ENCODE measurements at regions not wholly inside any gene's neighbourhood (a gene's known extent, or its start where the extent isn't known, plus 50 kb on each side); places are given as distances from the start of the nearest gene placed in this dataset.

- intact Hi-C loops (cut with DNase I; ENCODE audit: low total_unique reads) = loop anchor here (10.0 kb wide), 1 partner anchor 483 kb away; no protein-coding TSS in a partner anchor
- TF ChIP-seq CTCF (IDR thresholded peaks at IDR 0.05) = no peak
- H3K36me3 ChIP-seq = no peaks in the 10 kb centered on the region
- no peak for DNase-seq
- H3K4me1 ChIP-seq = no peaks in the 10 kb centered on the region
- no peak overlapping the region for H3K27ac ChIP-seq
- peaks cover 0 to 12% (median 7%) of the 10 kb centered on the region in 3 donors for H3K9me3 ChIP-seq
- H3K4me3 ChIP-seq = no peak overlapping the region
- no peaks in the 10 kb centered on the region for H3K27me3 ChIP-seq
These were observed 252.7 kb upstream of the TARS1 start for GRCh38 chr5:33188089-33188488.

GRCh38 chr5:33194914-33195313 lies 245.9 kb upstream of the TARS1 start:
- intact Hi-C loops (cut with DNase I; ENCODE audit: low total_unique reads) = no loop called here
- no peaks in the 10 kb centered on the region for H3K27me3 ChIP-seq
- no peak for TF ChIP-seq CTCF (IDR thresholded peaks at IDR 0.05)

DNA sequence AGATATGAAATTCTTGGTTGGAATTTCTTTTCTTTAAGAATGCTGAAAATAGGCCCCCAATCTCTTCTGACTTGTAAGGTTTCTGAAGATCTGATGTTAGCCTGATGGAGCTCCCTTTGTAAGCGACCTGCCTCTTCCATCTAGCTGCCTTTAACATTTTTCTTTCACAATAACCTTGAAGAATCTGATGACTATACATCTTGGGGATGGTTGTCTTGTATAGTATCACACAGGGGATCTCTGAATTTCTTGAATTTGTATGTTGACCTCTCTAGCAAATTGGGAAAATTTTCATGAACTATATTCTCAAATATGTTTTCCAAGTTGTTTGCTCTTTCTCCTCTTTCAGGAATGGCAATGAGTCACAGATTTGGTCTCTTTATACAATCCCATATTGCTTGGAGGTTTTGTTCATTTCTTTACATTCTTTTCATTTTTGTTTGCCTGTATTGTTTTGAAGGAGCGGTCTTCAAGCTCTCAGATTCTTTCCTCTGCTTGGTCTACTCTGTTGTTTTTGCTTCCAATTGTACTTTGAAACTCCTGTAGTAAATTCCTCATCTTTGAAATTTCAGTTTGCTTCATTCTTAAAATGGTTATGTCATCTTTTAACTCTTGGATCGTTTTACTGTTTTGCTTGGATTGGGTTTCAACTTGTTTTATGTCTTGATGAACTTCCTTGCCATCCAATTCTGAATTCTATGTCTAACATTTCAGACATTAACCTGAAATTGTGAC lies 245.2 kb upstream of the TARS1 start:
- Histone ChIP-seq H3K4me1 (peaks cover 0 to 17% (median 0%) of the 10 kb centered on the region in 4 donors), H3K4me3 (no peak overlapping the region), H3K27me3 (no peaks in the 10 kb centered on the region), H3K36me3 (no peaks in the 10 kb centered on the region), H3K27ac (no peak overlapping the region), H3K9me3 (no peaks in the 10 kb centered on the region)
- TF ChIP-seq CTCF (IDR thresholded peaks at IDR 0.05) = no peak
- intact Hi-C loops (cut with DNase I; ENCODE audit: low total_unique reads) = no loop called here
- DNase-seq = no peak

More at GRCh38 chr5:33194914-33195313, 245.9 kb upstream of the TARS1 start:
- H3K36me3 ChIP-seq = no peaks in the 10 kb centered on the region
- DNase-seq = no peak
- peaks cover 0 to 17% (median 0%) of the 10 kb centered on the region in 4 donors for H3K4me1 ChIP-seq
- H3K9me3 ChIP-seq = no peaks in the 10 kb centered on the region
- no peak overlapping the region for H3K27ac ChIP-seq
- H3K4me3 ChIP-seq = no peak overlapping the region

DNA sequence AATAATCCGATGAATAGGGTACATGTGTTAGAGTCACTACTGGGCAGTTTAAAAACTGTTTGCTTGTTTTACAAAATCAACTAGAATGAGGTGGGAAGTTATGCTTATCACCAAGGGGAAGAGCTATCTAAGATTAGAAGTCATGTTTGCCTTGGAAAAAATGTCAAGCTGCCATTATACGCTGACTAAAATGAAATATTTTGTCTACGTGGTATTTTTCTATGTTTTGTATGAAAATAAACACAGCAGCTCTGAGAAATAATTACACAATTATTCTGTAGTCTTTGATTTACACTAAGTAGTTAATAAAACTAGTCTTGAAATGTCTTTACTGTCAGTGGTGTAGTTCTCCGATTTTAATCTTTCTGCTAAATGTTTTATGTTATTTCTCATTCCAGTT lies 241.9 kb upstream of the TARS1 start:
- intact Hi-C loops (cut with DNase I; ENCODE audit: low total_unique reads) = no loop called here
- H3K27me3 ChIP-seq = no peaks in the 10 kb centered on the region

GRCh38 chr5:33203931-33204330 lies 236.8 kb upstream of the TARS1 start:
- intact Hi-C loops (cut with DNase I; ENCODE audit: low total_unique reads) = no loop called here
- Histone ChIP-seq H3K4me3 (no peak overlapping the region), H3K27me3 (no peaks in the 10 kb centered on the region), H3K27ac (no peak overlapping the region), H3K4me1 (peaks cover 0 to 12% (median 5%) of the 10 kb centered on the region in 4 donors), H3K9me3 (no peaks in the 10 kb centered on the region), H3K36me3 (no peaks in the 10 kb centered on the region)
- TF ChIP-seq CTCF (IDR thresholded peaks at IDR 0.05) = no peak
- no peak for DNase-seq

More for the DNA sequence above, 241.9 kb upstream of the TARS1 start:
- H3K27ac ChIP-seq = no peak overlapping the region
- DNase-seq = no peak
- no peak for TF ChIP-seq CTCF (IDR thresholded peaks at IDR 0.05)
- peaks cover 0 to 17% (median 0%) of the 10 kb centered on the region in 4 donors for H3K4me1 ChIP-seq
- no peaks in the 10 kb centered on the region for H3K36me3 ChIP-seq
- no peaks in the 10 kb centered on the region for H3K9me3 ChIP-seq
- H3K4me3 ChIP-seq = no peak overlapping the region
